ENCODE measurements at regions not wholly inside any gene's neighbourhood (a gene's known extent, or its start where the extent isn't known, plus 50 kb on each side); places are given as distances from the start of the nearest gene placed in this dataset.

- Histone ChIP-seq H3K27me3 (replicated peaks; ENCODE audit: insufficient read depth) (no peaks in the 10 kb centered on the region), H2AFZ (no peak overlapping the region), H3K9ac (no peak overlapping the region), H3K4me1 (ENCODE audit: insufficient read depth) (no peaks in the 10 kb centered on the region), H4K20me1 (ENCODE audit: insufficient read depth) (no peaks in the 10 kb centered on the region), H3K27ac (no peak overlapping the region), H3F3A (ENCODE audit: insufficient read depth) (no peaks in the 10 kb centered on the region), H3K9me2 (ENCODE audit: insufficient read depth) (no peaks in the 10 kb centered on the region), H3K79me2 (ENCODE audit: insufficient read depth) (no peaks in the 10 kb centered on the region), H3K4me2 (ENCODE audit: unreplicated experiment) (no peak overlapping the region), H3K36me3 (ENCODE audit: low read depth) (no peaks in the 10 kb centered on the region), H3K4me3 (no peak overlapping the region), H3K9me3 (ENCODE audit: low read depth) (no peaks in the 10 kb centered on the region)
- TF ChIP-seq EZH2 (IDR thresholded peaks at IDR 0.05; ENCODE audit: insufficient read depth, poor library complexity, severe bottlenecking): no peak
- no peak for TF ChIP-seq EZH2phosphoT487 (IDR thresholded peaks at IDR 0.05; ENCODE audit: insufficient read depth, low read depth)
- DNase-seq: no peak
- in situ Hi-C loops (cut with MboI): no loop called here
- WGBS, 2 experiments (ENCODE audit: low coverage in 1 of 2, low lambda C conversion rate in 2 of 2, missing lambda C conversion rate in 2 of 2): 62 to 71% methylated on average over 2 of the region's 2 CpGs
Measured at GRCh38 chr9:99471033-99471432, 249.0 kb downstream of the SEC61B start.

- no peak overlapping the region for H3K4me3 ChIP-seq
- H3K27ac ChIP-seq: no peak overlapping the region
- H3K9me3 ChIP-seq (ENCODE audit: low read depth): no peaks in the 10 kb centered on the region
- in situ Hi-C loops (cut with MboI): no loop called here
- no peaks in the 10 kb centered on the region for H3F3A ChIP-seq (ENCODE audit: insufficient read depth)
- H3K36me3 ChIP-seq (ENCODE audit: low read depth): no peaks in the 10 kb centered on the region
- no peak overlapping the region for H3K9ac ChIP-seq
- no peak for DNase-seq
- H3K4me1 ChIP-seq (ENCODE audit: insufficient read depth): no peaks in the 10 kb centered on the region
- 87 to 88% methylated on average over 6 of the region's 6 CpGs for WGBS, 2 experiments (ENCODE audit: low coverage in 1 of 2, low lambda C conversion rate in 2 of 2, missing lambda C conversion rate in 2 of 2)
- no peaks in the 10 kb centered on the region for H4K20me1 ChIP-seq (ENCODE audit: insufficient read depth)
- H3K4me2 ChIP-seq (ENCODE audit: unreplicated experiment): no peak overlapping the region
- no peak overlapping the region for H2AFZ ChIP-seq
- no peaks in the 10 kb centered on the region for H3K9me2 ChIP-seq (ENCODE audit: insufficient read depth)
- no peak for TF ChIP-seq EZH2phosphoT487 (IDR thresholded peaks at IDR 0.05; ENCODE audit: insufficient read depth, low read depth)
- no peak for TF ChIP-seq EZH2 (IDR thresholded peaks at IDR 0.05; ENCODE audit: insufficient read depth, poor library complexity, severe bottlenecking)
- no peaks in the 10 kb centered on the region for H3K79me2 ChIP-seq (ENCODE audit: insufficient read depth)
- no peaks in the 10 kb centered on the region for H3K27me3 ChIP-seq (replicated peaks; ENCODE audit: insufficient read depth)
Measured at GRCh38 chr9:99472240-99472915, 250.3 kb downstream of the SEC61B start.

GRCh38 chr9:99472916-99473245 lies 250.8 kb downstream of the SEC61B start:
- no peaks in the 10 kb centered on the region for H3K9me3 ChIP-seq (ENCODE audit: low read depth)
- no peaks in the 10 kb centered on the region for H3K4me1 ChIP-seq (ENCODE audit: insufficient read depth)
- WGBS, 2 experiments (ENCODE audit: low coverage in 1 of 2, low lambda C conversion rate in 2 of 2, missing lambda C conversion rate in 2 of 2): 41 to 45% methylated on average over 1 of the region's 1 CpG
- no peak overlapping the region for H2AFZ ChIP-seq
- H4K20me1 ChIP-seq (ENCODE audit: insufficient read depth): no peaks in the 10 kb centered on the region
- no peak overlapping the region for H3K4me2 ChIP-seq (ENCODE audit: unreplicated experiment)
- H3K27ac ChIP-seq: no peak overlapping the region
- H3K4me3 ChIP-seq: no peak overlapping the region
- H3K9ac ChIP-seq: no peak overlapping the region
- no peaks in the 10 kb centered on the region for H3F3A ChIP-seq (ENCODE audit: insufficient read depth)
- no peak for DNase-seq
- H3K79me2 ChIP-seq (ENCODE audit: insufficient read depth): no peaks in the 10 kb centered on the region
- no peak for TF ChIP-seq EZH2 (IDR thresholded peaks at IDR 0.05; ENCODE audit: insufficient read depth, poor library complexity, severe bottlenecking)
- H3K27me3 ChIP-seq (replicated peaks; ENCODE audit: insufficient read depth): no peaks in the 10 kb centered on the region
- in situ Hi-C loops (cut with MboI): no loop called here
- no peaks in the 10 kb centered on the region for H3K36me3 ChIP-seq (ENCODE audit: low read depth)
- H3K9me2 ChIP-seq (ENCODE audit: insufficient read depth): no peaks in the 10 kb centered on the region

- Histone ChIP-seq H3K27me3 (replicated peaks; ENCODE audit: insufficient read depth) (no peaks in the 10 kb centered on the region), H3K4me2 (ENCODE audit: unreplicated experiment) (no peak overlapping the region), H3F3A (ENCODE audit: insufficient read depth) (no peaks in the 10 kb centered on the region), H2AFZ (no peak overlapping the region), H3K9ac (no peak overlapping the region), H3K27ac (no peak overlapping the region), H3K4me3 (no peak overlapping the region), H3K9me2 (ENCODE audit: insufficient read depth) (no peaks in the 10 kb centered on the region), H4K20me1 (ENCODE audit: insufficient read depth) (no peaks in the 10 kb centered on the region), H3K4me1 (ENCODE audit: insufficient read depth) (no peaks in the 10 kb centered on the region), H3K36me3 (ENCODE audit: low read depth) (no peaks in the 10 kb centered on the region), H3K9me3 (ENCODE audit: low read depth) (no peaks in the 10 kb centered on the region), H3K79me2 (ENCODE audit: insufficient read depth) (no peaks in the 10 kb centered on the region)
- TF ChIP-seq EZH2phosphoT487 (IDR thresholded peaks at IDR 0.05; ENCODE audit: insufficient read depth, low read depth) (no peak), EZH2 (IDR thresholded peaks at IDR 0.05; ENCODE audit: insufficient read depth, poor library complexity, severe bottlenecking) (no peak)
- in situ Hi-C loops (cut with MboI): no loop called here
- peak; percentile 20 for DNase-seq
Measured at GRCh38 chr9:99474186-99474585, 252.1 kb downstream of the SEC61B start.
